Activated T-cell treated with anti-CD3 and anti-CD28 coated beads for 48 hours (primary cell): ENCODE measurements at regions not wholly inside any gene's neighbourhood (a gene's known extent, or its start where the extent isn't known, plus 50 kb on each side); places are given as distances from the start of the nearest gene placed in this dataset.
"Not testable (repeated sequence)": the region's sequence is repeated elsewhere in the genome, so short reads cannot be mapped to it uniquely, and the experiment has no call there.

Source experiments
- DNase-seq: peaks from one replicate; pipeline ENCODE4 v3.0.0-alpha.2; 2020; ENCODE audit warnings: low read depth

DNA sequence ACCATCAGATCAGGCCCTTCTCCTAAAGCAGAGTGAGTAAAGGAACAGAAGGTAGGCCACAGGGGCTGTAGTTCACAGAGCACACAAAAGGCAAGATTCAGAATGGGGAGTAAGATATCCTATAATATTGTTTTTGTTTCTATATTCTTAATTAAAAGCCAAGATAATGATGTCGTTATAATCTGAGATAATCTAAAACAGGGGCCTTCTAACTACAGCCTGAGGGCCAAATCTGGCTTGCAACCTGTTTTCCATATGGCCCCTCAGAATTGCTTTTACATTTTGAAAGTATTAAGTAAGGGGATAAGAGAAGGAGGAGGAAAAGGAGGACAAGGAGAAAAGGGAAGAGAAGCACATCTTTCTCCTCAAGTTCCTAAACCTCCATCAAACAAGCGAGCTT lies 435.8 kb downstream of the CSNK1G3 start:
- no peak for DNase-seq

DNA sequence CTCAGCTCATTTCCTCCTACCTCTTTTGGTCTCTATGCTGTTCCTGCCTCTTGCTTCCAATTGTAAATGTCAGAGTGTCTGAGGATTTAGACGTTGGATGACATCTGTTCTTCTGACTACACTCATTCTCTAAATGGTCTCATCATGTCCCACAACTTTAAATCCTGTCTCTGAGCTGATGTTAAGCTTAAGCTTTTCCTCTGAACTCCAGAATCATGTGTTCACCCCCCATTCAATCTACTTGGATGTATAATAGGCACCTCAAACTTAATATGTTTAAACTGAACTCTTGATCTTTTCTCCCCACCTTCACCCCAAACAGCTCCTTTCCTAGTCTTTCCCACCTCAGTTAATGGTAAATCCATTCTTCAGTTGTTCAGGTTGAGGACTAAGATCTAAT lies 433.6 kb downstream of the CSNK1G3 start:
- no peak for DNase-seq

DNA sequence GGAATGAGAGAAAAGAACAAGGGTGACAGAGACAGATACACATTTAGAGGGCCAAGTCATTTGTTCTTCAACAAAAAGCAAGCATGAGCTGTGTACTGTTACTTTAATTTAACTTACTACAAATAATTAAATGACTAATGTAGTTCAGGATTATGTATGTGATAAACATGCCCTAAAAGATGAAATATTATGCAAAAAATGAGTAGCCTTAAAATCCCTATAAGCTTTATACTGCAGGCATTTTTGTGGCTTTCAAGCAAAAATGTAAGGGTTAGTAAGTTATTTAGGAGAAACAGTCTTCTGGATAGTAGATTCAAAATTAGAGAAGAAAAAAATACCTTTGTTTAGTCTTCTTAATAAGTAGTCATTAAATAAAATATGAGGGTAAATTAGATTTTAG lies 431.2 kb downstream of the CSNK1G3 start:
- DNase-seq = no peak

GRCh38 chr5:123940416-123940815 lies 428.4 kb downstream of the CSNK1G3 start:
- no peak for DNase-seq

GRCh38 chr5:123937230-123937629 lies 425.3 kb downstream of the CSNK1G3 start:
- no peak for DNase-seq

DNA sequence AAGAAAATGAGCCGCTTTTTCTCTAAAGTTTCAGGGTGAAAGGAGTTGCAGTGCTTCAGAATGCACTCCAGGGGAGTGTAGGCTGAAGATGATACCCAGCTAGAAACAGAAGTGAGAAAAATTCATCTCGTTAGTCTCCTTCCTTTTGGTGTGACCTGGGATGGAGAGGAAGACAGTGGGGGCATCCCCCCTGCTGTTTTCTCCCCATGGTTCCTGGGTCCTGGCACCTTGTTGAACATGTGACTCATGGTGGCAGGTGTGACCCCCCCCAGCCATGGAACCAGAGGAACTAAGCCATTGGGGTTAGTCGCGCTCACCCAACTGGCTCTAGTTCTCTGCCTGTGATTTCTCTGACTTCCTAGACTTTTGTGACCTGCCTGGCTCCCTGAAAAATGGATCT lies 424.6 kb downstream of the CSNK1G3 start:
- DNase-seq = no peak

- not testable (repeated sequence) for DNase-seq
Observed at GRCh38 chr5:123933812-123934211, 421.8 kb downstream of the CSNK1G3 start.

GRCh38 chr5:123929055-123929474 lies 417.1 kb downstream of the CSNK1G3 start:
- DNase-seq = no peak

DNA sequence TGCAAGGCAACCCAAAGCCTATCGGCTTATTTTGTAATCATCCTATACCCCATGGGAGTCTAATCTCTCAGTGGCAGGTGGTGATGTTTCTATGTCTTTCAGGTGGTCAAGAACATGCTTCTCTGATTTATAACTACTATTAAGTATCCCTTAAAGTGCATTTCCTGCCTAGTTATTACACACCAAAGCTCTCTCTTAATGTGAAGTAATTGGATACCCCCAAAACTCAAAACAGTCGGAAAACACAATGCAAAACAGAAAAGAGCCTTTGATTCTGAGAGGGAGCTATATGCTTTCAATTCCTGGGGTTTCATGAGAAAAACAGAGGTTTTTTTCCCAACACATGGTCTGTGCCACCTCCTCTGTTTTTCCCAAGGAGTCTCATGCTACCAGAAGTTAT lies 416.4 kb downstream of the CSNK1G3 start:
- DNase-seq = no peak

- no peak for DNase-seq
Observed at GRCh38 chr5:123921193-123921592, 409.2 kb downstream of the CSNK1G3 start.

- no peak for DNase-seq
Observed at GRCh38 chr5:123916345-123917121, 404.6 kb downstream of the CSNK1G3 start.

DNA sequence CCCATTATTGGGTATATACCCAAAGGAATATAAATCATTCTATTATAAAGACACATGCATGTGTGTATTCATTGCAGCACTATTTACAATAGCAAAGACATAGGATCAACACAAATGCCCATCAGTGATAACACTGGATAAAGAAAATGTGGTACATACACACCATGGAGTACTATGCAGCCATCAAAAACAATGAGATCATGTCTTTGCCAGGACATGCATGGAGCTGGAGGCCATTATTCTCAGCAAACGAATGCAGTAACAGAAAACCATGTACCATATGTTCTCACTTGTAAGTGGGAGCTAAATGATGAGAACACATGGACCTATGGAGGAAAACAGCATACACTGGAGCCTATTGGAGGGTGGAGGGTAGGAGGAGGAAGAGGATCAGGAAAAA lies 402.4 kb downstream of the CSNK1G3 start:
- no peak for DNase-seq

- no peak for DNase-seq
Observed at GRCh38 chr5:123907349-123907748, 395.4 kb downstream of the CSNK1G3 start.

- DNase-seq = no peak
Observed at GRCh38 chr5:123906698-123907295, 394.8 kb downstream of the CSNK1G3 start.

GRCh38 chr5:123885081-123885480 lies 373.1 kb downstream of the CSNK1G3 start:
- DNase-seq = no peak

GRCh38 chr5:123882965-123883345 lies 371.0 kb downstream of the CSNK1G3 start:
- DNase-seq = no peak

GRCh38 chr5:123882319-123882964 lies 370.5 kb downstream of the CSNK1G3 start:
- no peak for DNase-seq

GRCh38 chr5:123881759-123882244 lies 369.8 kb downstream of the CSNK1G3 start:
- no peak for DNase-seq

DNA sequence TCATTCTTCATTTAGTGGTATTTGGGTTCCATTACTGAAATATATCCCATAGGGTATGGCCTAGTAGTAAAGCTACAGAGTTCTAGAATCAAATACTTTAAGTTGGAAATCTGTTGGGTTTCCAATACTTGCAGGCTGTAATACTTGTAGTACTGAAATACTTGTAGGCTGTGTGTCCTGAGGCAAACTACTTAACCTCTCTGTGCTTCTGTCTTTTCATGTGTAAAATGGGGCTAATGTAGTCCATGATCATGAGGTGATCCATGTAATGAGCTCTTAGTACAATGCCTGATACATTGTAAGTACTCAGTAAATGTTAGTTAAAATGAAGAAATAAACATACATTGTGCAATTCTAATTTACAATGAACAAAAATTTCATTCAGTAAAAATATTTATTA lies 368.9 kb downstream of the CSNK1G3 start:
- DNase-seq = no peak

GRCh38 chr5:123879071-123879470 lies 367.1 kb downstream of the CSNK1G3 start:
- no peak for DNase-seq

- DNase-seq = no peak
Observed at GRCh38 chr5:123876276-123876790, 364.4 kb downstream of the CSNK1G3 start.

GRCh38 chr5:123875561-123876275 lies 363.7 kb downstream of the CSNK1G3 start:
- DNase-seq = no peak
